ENCODE measurements at regions not wholly inside any gene's neighbourhood (a gene's known extent, or its start where the extent isn't known, plus 50 kb on each side); places are given as distances from the start of the nearest gene placed in this dataset.

- TF ChIP-seq CTCF (IDR thresholded peaks at IDR 0.05; ENCODE audit: low read depth, low read length), result no peak
Measured at GRCh38 chr7:68911754-68912153, 686.5 kb upstream of the AUTS2 start.

GRCh38 chr7:68914006-68914405 lies 684.3 kb upstream of the AUTS2 start:
- H3K4me3 ChIP-seq (ENCODE audit: low read depth, low read length), result no peak overlapping the region
- TF ChIP-seq CTCF (IDR thresholded peaks at IDR 0.05; ENCODE audit: low read depth, low read length), result no peak

More at GRCh38 chr7:68911754-68912153, 686.5 kb upstream of the AUTS2 start:
- no peak overlapping the region for H3K4me3 ChIP-seq (ENCODE audit: low read depth, low read length)

- H3K4me3 ChIP-seq (ENCODE audit: low read depth, low read length), result no peak overlapping the region
- TF ChIP-seq CTCF (IDR thresholded peaks at IDR 0.05; ENCODE audit: low read depth, low read length), result no peak
Measured at GRCh38 chr7:68917041-68917651, 681.1 kb upstream of the AUTS2 start.

- no peak for TF ChIP-seq CTCF (IDR thresholded peaks at IDR 0.05; ENCODE audit: low read depth, low read length)
- H3K4me3 ChIP-seq (ENCODE audit: low read depth, low read length), result no peak overlapping the region
Measured at GRCh38 chr7:68918621-68919020, 679.7 kb upstream of the AUTS2 start.

GRCh38 chr7:68922850-68923249 lies 675.4 kb upstream of the AUTS2 start:
- no peak for TF ChIP-seq CTCF (IDR thresholded peaks at IDR 0.05; ENCODE audit: low read depth, low read length)
- H3K4me3 ChIP-seq (ENCODE audit: low read depth, low read length), result no peak overlapping the region

- no peak for TF ChIP-seq CTCF (IDR thresholded peaks at IDR 0.05; ENCODE audit: low read depth, low read length)
- H3K4me3 ChIP-seq (ENCODE audit: low read depth, low read length), result no peak overlapping the region
Measured at GRCh38 chr7:68925241-68925640, 673.0 kb upstream of the AUTS2 start.

- H3K4me3 ChIP-seq (ENCODE audit: low read depth, low read length), result no peak overlapping the region
Measured at GRCh38 chr7:68929781-68930261, 668.5 kb upstream of the AUTS2 start.

More at GRCh38 chr7:68929781-68930261, 668.5 kb upstream of the AUTS2 start:
- no peak for TF ChIP-seq CTCF (IDR thresholded peaks at IDR 0.05; ENCODE audit: low read depth, low read length)
